ENCODE measurements at regions not wholly inside any gene's neighbourhood (a gene's known extent, or its start where the extent isn't known, plus 50 kb on each side); places are given as distances from the start of the nearest gene placed in this dataset.

- DNase-seq (ENCODE audit: low read depth, low spot score) = no peak
Measured at GRCh38 chr20:22373164-22373895, 211.0 kb downstream of the FOXA2 start.

DNA sequence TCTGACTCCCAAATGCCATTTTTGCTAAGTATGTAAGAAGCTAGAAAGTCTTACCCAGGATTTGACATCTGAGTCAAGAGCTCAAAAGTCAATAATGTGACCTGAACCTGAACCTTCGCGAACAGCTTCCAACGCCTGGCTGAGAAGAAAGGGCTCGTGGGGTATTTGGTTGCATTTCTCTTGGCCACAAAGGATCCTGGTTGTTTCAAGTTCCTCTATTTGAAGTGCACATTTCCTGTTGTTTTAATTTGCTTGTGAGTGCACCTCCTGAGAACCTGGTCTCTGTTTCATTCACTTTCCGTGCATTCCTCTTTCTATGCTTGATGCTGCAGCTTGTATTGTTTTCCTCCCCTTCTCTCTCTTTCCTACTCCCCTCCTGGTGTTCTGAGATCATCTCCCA is 212.5 kb downstream of the FOXA2 start:
- no peak for DNase-seq (ENCODE audit: low read depth, low spot score)

DNA sequence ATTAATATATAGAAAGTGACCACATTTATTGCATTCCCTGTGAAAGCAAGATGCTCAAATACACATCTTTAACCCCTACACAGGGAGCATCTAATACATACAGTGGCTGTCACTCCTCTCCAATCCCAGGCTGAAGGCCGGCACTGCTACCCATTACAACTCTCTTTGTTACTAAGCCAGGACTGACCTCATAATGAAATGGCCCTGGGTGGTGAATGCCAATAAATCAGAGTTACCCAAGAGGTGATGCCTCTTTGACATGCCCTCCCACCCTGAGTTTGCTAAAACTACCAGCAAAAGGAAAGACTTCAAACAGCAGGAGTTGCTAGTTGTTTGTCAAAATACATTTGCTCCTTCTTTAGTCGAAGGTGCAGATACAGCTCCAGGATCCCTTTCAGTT is 214.2 kb downstream of the FOXA2 start:
- DNase-seq (ENCODE audit: low read depth, low spot score) = no peak

DNA sequence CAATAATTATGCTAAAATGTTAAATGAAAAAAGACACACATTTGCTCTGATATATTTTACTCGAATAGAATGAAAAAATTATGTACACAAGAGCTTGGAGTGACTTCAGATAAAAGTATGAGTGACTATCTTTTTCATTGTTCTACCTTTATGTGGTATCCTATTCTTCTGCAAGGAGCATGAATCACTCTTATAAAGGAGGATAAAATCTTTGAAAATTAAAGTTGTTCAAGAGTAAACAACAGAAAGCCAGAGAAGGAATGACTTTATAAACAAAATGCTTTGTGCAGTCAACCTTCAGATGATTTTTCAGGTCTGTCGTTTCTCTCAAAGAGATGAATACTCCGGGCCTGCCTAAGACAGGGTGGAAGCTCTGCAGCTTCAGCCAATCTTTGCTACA is 215.3 kb downstream of the FOXA2 start:
- DNase-seq (ENCODE audit: low read depth, low spot score) = no peak

- DNase-seq (ENCODE audit: low read depth, low spot score) = no peak
Measured at GRCh38 chr20:22368235-22368634, 216.1 kb downstream of the FOXA2 start.

DNA sequence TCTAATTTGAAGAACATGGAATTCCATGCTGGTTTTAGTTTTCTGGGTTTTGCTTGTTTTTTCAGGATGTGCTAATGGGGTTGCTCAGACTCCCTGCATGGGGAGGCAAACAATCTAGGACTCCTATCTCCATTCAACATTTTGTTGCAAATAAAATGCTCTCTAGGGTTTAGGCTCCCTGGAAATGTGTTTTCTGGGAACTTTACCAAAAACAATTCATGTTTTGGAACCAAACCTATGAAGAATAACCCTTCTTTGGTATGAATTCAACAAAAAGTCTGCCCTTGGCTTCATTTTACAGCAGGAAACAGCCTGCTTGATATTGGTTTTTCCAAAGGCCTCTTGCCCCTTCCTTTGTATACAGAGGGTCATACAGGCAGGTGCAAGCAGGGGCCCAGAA is 217.7 kb downstream of the FOXA2 start:
- no peak for DNase-seq (ENCODE audit: low read depth, low spot score)

DNA sequence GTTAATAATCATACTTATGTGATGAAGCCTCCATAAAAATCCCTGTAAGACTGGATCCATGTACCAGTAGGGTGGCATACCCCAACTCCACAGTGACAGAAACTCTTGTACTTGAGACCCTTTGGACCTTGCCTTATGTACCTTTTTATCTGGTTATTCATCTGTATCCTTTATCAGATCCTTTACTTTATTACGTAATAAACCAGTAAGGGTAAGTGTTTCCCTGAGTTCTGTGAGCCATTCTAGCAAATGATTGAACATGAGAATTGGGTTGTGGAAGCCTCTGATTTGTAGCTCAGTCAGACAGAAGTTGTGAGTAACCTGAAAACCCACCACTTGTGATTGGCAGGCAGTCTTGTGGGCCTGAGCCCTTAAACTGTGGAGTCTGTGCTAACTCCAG is 229.7 kb downstream of the FOXA2 start:
- no peak for DNase-seq (ENCODE audit: low read depth, low spot score)

GRCh38 chr20:22353586-22353985 is 230.8 kb downstream of the FOXA2 start:
- no peak for DNase-seq (ENCODE audit: low read depth, low spot score)

GRCh38 chr20:22352019-22352418 is 232.4 kb downstream of the FOXA2 start:
- no peak for DNase-seq (ENCODE audit: low read depth, low spot score)

DNA sequence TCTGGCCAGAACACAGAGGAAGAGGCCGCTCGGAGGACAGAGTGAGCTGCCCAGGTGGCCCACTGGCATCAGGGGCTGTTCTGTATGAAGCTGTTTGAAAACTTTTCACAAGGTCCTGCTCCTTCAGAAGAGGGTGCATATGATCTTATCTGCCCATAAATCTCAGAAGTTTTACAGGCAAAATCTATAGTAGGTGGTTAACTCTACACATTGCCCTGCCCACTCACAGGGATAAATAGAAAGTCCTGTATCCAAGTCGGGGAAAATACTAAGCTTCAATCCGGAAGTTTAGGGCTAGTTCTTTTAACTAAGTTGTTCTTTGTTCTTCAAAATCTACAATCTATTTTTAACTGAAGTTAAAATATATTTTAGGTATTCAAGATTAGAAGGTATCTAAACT is 233.7 kb downstream of the FOXA2 start:
- no peak for DNase-seq (ENCODE audit: low read depth, low spot score)

GRCh38 chr20:22348010-22348409 is 236.4 kb downstream of the FOXA2 start:
- DNase-seq (ENCODE audit: low read depth, low spot score) = no peak

GRCh38 chr20:22346716-22347115 is 237.7 kb downstream of the FOXA2 start:
- no peak for DNase-seq (ENCODE audit: low read depth, low spot score)

DNA sequence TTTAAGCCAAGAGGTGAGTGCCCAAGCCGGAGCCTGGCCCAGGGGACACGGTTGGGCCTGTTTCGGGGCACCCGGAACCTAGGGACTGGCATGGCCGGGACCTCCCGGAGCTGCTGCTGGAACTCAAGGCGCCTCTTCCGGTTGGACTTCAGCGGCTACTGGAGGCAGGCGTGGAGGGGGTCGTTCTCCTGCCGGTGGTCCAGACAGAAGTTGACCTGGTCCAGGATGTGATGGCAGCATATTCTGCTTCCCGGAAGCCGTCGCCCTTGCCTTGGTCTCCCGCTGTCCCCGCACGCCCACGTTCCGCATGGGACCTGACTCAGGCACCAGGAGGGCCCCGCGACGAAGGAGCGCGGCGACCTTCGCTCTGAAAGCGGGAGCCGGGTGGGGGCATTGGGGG is 240.8 kb downstream of the FOXA2 start:
- DNase-seq (ENCODE audit: low read depth, low spot score) = no peak

- no peak for DNase-seq (ENCODE audit: low read depth, low spot score)
Measured at GRCh38 chr20:22342410-22342809, 242.0 kb downstream of the FOXA2 start.

GRCh38 chr20:22341508-22341907 is 242.9 kb downstream of the FOXA2 start:
- DNase-seq (ENCODE audit: low read depth, low spot score) = no peak

- no peak for DNase-seq (ENCODE audit: low read depth, low spot score)
Measured at GRCh38 chr20:22339946-22340345, 244.4 kb downstream of the FOXA2 start.

DNA sequence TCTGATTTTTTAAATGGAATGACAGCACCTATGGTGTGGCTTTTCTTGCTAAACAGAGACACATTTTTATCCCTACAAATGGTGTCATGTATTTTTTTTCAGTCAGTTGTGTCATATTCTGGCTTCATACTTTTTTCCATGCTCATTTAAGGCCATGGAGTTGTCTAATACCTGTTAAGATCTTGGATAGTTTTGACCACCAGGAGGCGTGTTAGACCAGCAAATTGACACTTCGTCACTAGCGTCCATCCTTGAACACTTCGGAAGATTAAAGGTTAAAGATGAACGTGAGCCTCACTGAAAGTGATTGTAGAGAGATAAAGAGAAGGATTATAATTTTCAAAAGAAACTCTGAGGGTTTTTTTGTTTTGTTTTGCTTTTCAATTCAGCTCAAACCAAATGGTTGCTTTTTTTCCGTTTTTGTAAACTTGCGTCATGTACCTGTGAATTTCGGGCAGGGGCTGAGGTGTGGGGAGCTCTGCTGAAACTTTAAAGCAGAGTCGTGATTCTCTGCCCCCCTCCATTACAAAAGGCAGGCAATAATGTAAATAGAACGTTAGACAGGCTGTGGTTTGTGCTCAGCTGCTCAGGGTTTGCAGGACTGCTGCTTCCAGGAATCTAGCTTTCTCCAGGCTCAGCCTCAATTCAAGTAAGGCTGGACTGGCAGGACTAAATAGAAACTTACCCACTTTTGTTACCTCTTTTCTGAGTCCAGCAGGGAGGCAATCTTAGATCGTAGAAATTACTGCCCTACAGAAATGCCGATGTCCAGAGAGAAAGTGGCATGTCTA is 245.1 kb downstream of the FOXA2 start:
- DNase-seq (ENCODE audit: low read depth, low spot score) = peak; percentile 36

DNA sequence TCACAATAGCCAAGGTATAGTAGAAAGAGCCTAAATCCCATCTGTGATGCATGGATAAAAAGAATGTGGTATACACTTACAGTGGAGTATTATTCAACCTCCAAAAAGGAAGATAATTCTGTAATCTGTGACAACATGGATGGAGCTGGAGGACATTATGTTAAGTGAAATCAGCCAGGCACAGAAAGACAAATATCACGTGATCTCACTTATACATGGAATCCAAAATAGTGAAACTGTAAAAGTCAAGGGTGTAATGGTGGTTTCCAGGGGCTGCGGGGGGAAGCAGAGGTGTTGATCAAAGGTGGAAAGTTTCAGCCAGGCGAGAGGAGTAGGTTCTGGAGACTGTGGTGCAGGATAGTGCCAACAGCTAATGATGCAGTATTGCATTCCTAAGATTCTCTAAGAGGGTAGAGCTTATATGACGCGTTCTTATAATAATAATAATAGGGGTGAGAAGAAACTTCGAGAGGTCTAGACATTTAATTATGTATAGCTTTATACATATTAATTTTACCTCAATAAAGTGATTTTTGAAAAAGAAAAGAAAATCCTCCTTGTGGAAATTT is 246.1 kb downstream of the FOXA2 start:
- DNase-seq (ENCODE audit: low read depth, low spot score) = no peak

DNA sequence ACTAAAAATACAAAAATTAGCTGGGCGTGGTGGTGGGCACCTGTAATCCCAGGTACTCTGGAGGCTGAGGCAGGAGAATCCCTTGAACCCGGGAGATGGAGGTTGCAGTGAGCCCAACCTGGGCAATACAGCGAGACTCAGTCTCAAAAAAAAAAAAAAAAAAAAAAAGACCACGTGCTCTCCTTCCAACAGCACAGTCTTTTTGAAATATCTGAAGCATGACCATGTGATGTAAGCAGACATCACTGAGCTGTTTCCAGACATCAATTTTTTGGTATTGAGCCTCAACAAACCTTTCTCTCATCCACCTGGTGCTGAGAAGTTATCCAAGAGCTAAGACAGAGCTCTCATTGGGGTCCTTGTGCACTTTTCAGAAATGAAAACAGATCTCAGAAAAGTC is 249.2 kb downstream of the FOXA2 start:
- DNase-seq (ENCODE audit: low read depth, low spot score) = no peak

- DNase-seq (ENCODE audit: low read depth, low spot score) = peak; percentile 75
Measured at GRCh38 chr20:22333885-22334545, 250.4 kb downstream of the FOXA2 start.

GRCh38 chr20:22324505-22324904 is 259.9 kb downstream of the FOXA2 start:
- DNase-seq (ENCODE audit: low read depth, low spot score) = no peak

GRCh38 chr20:22322513-22322912 is 261.9 kb downstream of the FOXA2 start:
- DNase-seq (ENCODE audit: low read depth, low spot score) = no peak

All from ELF-1 (cell line).